COR-L47 (cell line): ENCODE measurements at regions not wholly inside any gene's neighbourhood (a gene's known extent, or its start where the extent isn't known, plus 50 kb on each side); places are given as distances from the start of the nearest gene placed in this dataset.

Source experiments
- DNase-seq: peaks from one replicate; lab custom pipeline; 2025; lab: John Stamatoyannopoulos, UW

- DNase-seq = no peak
These were observed 59.1 kb upstream of the DCN start for GRCh38 chr12:91241756-91242155.

- DNase-seq = no peak
These were observed 57.9 kb upstream of the DCN start for GRCh38 chr12:91240386-91241095.

- DNase-seq = no peak
These were observed 56.9 kb upstream of the DCN start for GRCh38 chr12:91239481-91239880.
